ENCODE measurements at regions not wholly inside any gene's neighbourhood (a gene's known extent, or its start where the extent isn't known, plus 50 kb on each side); places are given as distances from the start of the nearest gene placed in this dataset.

GRCh38 chr11:15696069-15696468 lies 581.3 kb downstream of the INSC start:
- no peak for DNase-seq (ENCODE audit: low spot score)
- H3K27ac ChIP-seq = no peak overlapping the region
- ChIA-PET CTCF (no interaction called here), POLR2A (ENCODE audit: low non-redundant PET) (no interaction called here)
- TF ChIP-seq, protein P1, sequence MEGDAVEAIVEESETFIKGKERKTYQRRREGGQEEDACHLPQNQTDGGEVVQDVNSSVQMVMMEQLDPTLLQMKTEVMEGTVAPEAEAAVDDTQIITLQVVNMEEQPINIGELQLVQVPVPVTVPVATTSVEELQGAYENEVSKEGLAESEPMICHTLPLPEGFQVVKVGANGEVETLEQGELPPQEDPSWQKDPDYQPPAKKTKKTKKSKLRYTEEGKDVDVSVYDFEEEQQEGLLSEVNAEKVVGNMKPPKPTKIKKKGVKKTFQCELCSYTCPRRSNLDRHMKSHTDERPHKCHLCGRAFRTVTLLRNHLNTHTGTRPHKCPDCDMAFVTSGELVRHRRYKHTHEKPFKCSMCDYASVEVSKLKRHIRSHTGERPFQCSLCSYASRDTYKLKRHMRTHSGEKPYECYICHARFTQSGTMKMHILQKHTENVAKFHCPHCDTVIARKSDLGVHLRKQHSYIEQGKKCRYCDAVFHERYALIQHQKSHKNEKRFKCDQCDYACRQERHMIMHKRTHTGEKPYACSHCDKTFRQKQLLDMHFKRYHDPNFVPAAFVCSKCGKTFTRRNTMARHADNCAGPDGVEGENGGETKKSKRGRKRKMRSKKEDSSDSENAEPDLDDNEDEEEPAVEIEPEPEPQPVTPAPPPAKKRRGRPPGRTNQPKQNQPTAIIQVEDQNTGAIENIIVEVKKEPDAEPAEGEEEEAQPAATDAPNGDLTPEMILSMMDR (conservative IDR thresholded peaks at IDR 0.05; ENCODE audit: low read depth) = no peak

- TF ChIP-seq, protein P1 (conservative IDR thresholded peaks at IDR 0.05; ENCODE audit: low read depth) = no peak
- POLR2A ChIA-PET (ENCODE audit: low non-redundant PET) = no interaction called here
- DNase-seq (ENCODE audit: low spot score) = no peak
- H3K27ac ChIP-seq = no peak overlapping the region
- CTCF ChIA-PET = interaction anchor here (0.5 kb wide), 1 partner anchor 969 kb away, joined by 3 read pairs; no protein-coding TSS in a partner anchor
These were observed 582.9 kb downstream of the INSC start for GRCh38 chr11:15697437-15698236.

GRCh38 chr11:15698855-15699254 lies 584.1 kb downstream of the INSC start:
- CTCF ChIA-PET = no interaction called here
- TF ChIP-seq, protein P1 (conservative IDR thresholded peaks at IDR 0.05; ENCODE audit: low read depth) = no peak
- POLR2A ChIA-PET (ENCODE audit: low non-redundant PET) = no interaction called here
- no peak for DNase-seq (ENCODE audit: low spot score)
- no peak overlapping the region for H3K27ac ChIP-seq

DNA sequence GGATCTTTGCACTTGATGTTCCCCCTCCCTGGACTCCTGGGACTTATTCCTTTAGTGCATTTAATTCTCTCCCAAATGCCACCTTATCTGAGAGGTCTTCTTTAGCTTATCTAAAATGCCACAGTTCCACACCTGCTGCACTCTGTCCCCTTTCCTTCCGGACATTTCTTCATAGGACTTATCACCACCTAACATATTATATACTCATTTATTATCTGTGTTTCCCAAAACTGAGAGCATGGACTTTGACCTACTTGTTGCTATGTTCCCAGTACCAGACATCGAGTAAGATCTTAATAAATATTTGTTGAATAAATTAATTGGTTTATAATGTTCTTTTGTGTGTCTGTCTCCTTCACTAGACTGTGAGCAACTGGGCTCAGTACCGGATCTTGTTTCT lies 585.3 kb downstream of the INSC start:
- TF ChIP-seq, protein P1 (conservative IDR thresholded peaks at IDR 0.05; ENCODE audit: low read depth) = no peak
- CTCF ChIA-PET = no interaction called here
- no peak for DNase-seq (ENCODE audit: low spot score)
- POLR2A ChIA-PET (ENCODE audit: low non-redundant PET) = no interaction called here
- H3K27ac ChIP-seq = no peak overlapping the region

- TF ChIP-seq, protein P1 (conservative IDR thresholded peaks at IDR 0.05; ENCODE audit: low read depth) = no peak
- no peak overlapping the region for H3K27ac ChIP-seq
- ChIA-PET CTCF (no interaction called here), POLR2A (ENCODE audit: low non-redundant PET) (no interaction called here)
- DNase-seq (ENCODE audit: low spot score) = no peak
These were observed 585.7 kb downstream of the INSC start for GRCh38 chr11:15700456-15700855.

DNA sequence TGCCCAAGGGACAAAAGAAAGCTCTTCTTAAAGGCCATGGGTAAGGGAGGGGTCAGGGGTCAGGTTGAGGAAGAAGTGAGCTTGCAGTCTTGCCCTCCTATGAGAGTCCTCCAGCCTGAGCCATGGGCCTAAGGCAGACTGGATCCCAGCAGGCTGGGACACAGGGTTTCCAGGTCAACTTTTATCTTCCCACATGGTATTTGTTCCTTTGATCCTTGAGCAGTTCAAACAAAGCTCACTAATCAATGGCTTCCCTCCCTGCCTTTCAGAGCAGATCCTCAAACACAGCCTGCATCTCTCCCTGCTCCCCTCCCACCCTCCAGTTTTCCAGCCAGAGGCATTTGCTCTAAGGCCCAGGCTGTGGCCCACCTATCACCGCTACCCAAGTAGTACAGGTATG lies 589.3 kb downstream of the INSC start:
- ChIA-PET CTCF (no interaction called here), POLR2A (ENCODE audit: low non-redundant PET) (no interaction called here)
- no peak overlapping the region for H3K27ac ChIP-seq
- no peak for DNase-seq (ENCODE audit: low spot score)
- TF ChIP-seq, protein P1 (conservative IDR thresholded peaks at IDR 0.05; ENCODE audit: low read depth) = no peak

Data from RWPE1 (cell line).